ENCODE measurements at regions not wholly inside any gene's neighbourhood (a gene's known extent, or its start where the extent isn't known, plus 50 kb on each side); places are given as distances from the start of the nearest gene placed in this dataset.

- Mint-ChIP-seq H3K27me3 (ENCODE audit: low read depth in 2 of 2) (no peaks in the 10 kb centered on the region), H3K27ac (no peak overlapping the region), H3K4me1 (no peaks in the 10 kb centered on the region), H3K4me3 (no peak overlapping the region), H3K36me3 (no peaks in the 10 kb centered on the region), H3K9me3 (no peaks in the 10 kb centered on the region)
- Histone ChIP-seq H3K9me3 (ENCODE audit: control insufficient read depth, insufficient read depth, low read length) (no peaks in the 10 kb centered on the region), H3K36me3 (ENCODE audit: control insufficient read depth, insufficient read depth, low read length) (no peaks in the 10 kb centered on the region), H3K27me3 (ENCODE audit: control insufficient read depth, insufficient read depth, low read length) (peaks cover under 1% of the 10 kb centered on the region), H3K27ac (ENCODE audit: low read length) (no peak overlapping the region), H3K4me1 (ENCODE audit: control insufficient read depth, insufficient read depth, low read length) (no peaks in the 10 kb centered on the region), H3K4me3 (ENCODE audit: low read length) (no peak overlapping the region)
- ATAC-seq (no peak), DNase-seq (no peak)
- intact Hi-C loops (cut with micrococcal nuclease): no loop called here
- 79% methylated on average over 4 of the region's 8 CpGs for WGBS (ENCODE audit: insufficient coverage)
- no peak for TF ChIP-seq CTCF (IDR thresholded peaks at IDR 0.05)
Observed at GRCh38 chr16:80233097-80233835, 307.5 kb upstream of the DYNLRB2 start.

- Histone ChIP-seq H3K9me3 (ENCODE audit: control insufficient read depth, insufficient read depth, low read length) (no peaks in the 10 kb centered on the region), H3K27me3 (ENCODE audit: control insufficient read depth, insufficient read depth, low read length) (peaks cover 2% of the 10 kb centered on the region), H3K36me3 (ENCODE audit: control insufficient read depth, insufficient read depth, low read length) (no peaks in the 10 kb centered on the region), H3K4me1 (ENCODE audit: control insufficient read depth, insufficient read depth, low read length) (no peaks in the 10 kb centered on the region), H3K27ac (ENCODE audit: low read length) (no peak overlapping the region), H3K4me3 (ENCODE audit: low read length) (no peak overlapping the region)
- intact Hi-C loops (cut with micrococcal nuclease): no loop called here
- TF ChIP-seq CTCF (IDR thresholded peaks at IDR 0.05): no peak
- Mint-ChIP-seq H3K27ac (no peak overlapping the region), H3K4me3 (no peak overlapping the region), H3K27me3 (ENCODE audit: low read depth in 2 of 2) (no peaks in the 10 kb centered on the region), H3K36me3 (no peaks in the 10 kb centered on the region), H3K4me1 (no peaks in the 10 kb centered on the region), H3K9me3 (no peaks in the 10 kb centered on the region)
- no peak for ATAC-seq
- DNase-seq: no peak
- WGBS (ENCODE audit: insufficient coverage): 65% methylated on average over 3 of the region's 3 CpGs
Observed at GRCh38 chr16:80231888-80232287, 308.9 kb upstream of the DYNLRB2 start.

DNA sequence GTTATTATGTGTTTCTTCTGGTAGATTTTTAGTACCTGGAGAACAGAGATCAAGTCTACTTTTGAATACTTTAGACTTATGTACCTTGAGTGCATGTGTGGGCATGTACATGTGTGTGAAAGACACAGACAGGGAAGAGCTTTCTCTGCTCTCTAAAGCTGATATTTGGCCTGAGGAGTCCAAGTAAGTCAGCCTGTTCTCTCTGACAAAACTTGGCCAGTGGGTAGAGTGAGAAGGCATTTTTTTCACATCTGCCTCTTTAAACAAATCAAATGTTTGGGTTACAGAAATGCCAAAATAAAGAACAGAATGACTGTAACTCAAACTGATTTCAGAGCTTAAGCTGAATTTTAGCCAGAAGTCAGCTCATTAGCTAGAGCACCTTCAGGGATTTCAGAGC is 309.7 kb upstream of the DYNLRB2 start:
- Mint-ChIP-seq H3K4me1 (no peaks in the 10 kb centered on the region), H3K4me3 (no peak overlapping the region), H3K9me3 (peaks cover 0 to 3% of the 10 kb centered on the region in 2 donors), H3K36me3 (no peaks in the 10 kb centered on the region), H3K27ac (no peak overlapping the region), H3K27me3 (ENCODE audit: low read depth in 2 of 2) (no peaks in the 10 kb centered on the region)
- H3K36me3 ChIP-seq (ENCODE audit: control insufficient read depth, insufficient read depth, low read length): no peaks in the 10 kb centered on the region
- intact Hi-C loops (cut with micrococcal nuclease): no loop called here
- no peak overlapping the region for H3K4me3 ChIP-seq (ENCODE audit: low read length)
- DNase-seq (no peak), ATAC-seq (no peak)
- TF ChIP-seq CTCF (IDR thresholded peaks at IDR 0.05): no peak
- peaks cover 2% of the 10 kb centered on the region for H3K27me3 ChIP-seq (ENCODE audit: control insufficient read depth, insufficient read depth, low read length)
- H3K27ac ChIP-seq (ENCODE audit: low read length): no peak overlapping the region
- no peaks in the 10 kb centered on the region for H3K4me1 ChIP-seq (ENCODE audit: control insufficient read depth, insufficient read depth, low read length)
- H3K9me3 ChIP-seq (ENCODE audit: control insufficient read depth, insufficient read depth, low read length): no peaks in the 10 kb centered on the region
